Activated CD4-positive, alpha-beta T cell treated with anti-CD3 and anti-CD28 coated beads, Interleukin-10, Interleukin-2, amounts not matched to agents 100 ng/mL and 50 ng/mL, durations not matched to agents 16 hours and 8 hours (primary cell): ENCODE measurements at regions not wholly inside any gene's neighbourhood (a gene's known extent, or its start where the extent isn't known, plus 50 kb on each side); places are given as distances from the start of the nearest gene placed in this dataset.
"Not testable (repeated sequence)": the region's sequence is repeated elsewhere in the genome, so short reads cannot be mapped to it uniquely, and the experiment has no call there.

Experiments used
- DNase-seq: peaks from one replicate; pipeline ENCODE4 v3.0.0-alpha.2; 2020

DNA sequence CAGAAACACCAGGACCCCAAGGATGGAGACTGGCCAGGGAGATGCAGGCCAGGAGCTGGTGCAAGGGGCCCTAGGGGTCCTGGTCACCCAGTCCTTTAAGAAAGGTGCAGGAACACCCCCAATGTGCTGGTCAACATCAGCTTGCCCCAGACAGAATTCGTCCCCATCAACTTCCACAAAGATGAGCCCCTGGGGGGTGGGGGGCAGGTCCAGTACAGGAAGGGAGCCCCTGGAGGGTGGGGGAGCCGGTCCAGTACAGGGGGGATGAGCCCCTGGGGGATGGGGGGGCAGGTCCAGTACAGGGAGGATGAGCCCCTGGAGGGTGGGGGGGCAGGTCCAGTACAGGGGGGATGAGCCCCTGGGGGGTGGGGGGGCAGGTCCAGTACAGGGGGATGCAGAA, 160.7 kb upstream of the SALL3 start:
- DNase-seq, result no peak

DNA sequence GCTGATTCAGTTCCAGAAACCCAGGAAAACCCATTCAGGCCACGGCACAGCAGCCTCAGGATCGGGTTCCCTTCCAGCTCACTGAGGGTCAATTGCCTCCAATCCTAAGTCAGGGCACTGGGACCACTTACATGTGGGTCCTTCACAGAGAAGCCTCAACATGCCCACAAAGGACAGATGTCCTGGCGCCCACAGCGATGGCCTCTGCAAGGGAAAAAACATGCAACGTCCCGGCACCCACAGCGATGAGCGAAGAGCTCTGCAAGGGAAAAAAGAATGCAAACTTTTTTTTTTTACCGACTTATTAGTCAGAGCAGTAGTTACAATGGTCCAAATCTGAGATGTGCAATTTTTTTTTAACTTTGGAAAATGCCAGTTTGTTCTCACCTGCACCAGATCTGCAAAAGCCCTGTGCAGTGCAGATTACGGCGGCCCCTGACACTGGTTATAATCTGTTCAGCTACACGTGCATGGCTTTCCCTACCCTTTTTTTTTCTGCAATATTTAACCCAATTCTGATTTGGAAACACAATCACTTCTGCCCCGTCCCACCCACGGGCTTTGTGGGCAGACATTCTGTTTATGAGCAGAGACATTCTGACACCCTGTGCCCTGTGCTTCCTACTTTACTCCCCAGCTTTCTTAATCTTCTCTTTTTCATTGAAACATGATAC, 159.3 kb upstream of the SALL3 start:
- no peak for DNase-seq

DNA sequence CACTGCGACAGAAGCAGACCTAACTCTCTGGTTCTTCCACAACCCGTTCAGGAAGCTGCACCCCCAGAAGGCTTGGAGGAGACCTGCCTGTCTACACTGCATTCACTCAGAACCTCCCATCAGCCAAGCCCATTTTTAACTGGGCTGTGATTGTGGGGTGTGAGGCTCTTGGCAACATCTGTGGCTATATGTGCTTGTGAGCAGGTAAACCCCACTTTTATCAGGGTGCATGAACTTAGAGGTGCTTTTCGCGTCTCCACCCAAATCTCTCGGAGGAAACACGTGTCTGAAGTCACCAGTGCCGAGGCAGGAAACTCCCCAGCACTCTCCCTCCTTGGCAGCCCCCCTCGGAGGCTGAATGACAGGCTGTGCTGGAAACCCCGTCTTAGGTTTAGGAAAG, 158.2 kb upstream of the SALL3 start:
- no peak for DNase-seq

DNA sequence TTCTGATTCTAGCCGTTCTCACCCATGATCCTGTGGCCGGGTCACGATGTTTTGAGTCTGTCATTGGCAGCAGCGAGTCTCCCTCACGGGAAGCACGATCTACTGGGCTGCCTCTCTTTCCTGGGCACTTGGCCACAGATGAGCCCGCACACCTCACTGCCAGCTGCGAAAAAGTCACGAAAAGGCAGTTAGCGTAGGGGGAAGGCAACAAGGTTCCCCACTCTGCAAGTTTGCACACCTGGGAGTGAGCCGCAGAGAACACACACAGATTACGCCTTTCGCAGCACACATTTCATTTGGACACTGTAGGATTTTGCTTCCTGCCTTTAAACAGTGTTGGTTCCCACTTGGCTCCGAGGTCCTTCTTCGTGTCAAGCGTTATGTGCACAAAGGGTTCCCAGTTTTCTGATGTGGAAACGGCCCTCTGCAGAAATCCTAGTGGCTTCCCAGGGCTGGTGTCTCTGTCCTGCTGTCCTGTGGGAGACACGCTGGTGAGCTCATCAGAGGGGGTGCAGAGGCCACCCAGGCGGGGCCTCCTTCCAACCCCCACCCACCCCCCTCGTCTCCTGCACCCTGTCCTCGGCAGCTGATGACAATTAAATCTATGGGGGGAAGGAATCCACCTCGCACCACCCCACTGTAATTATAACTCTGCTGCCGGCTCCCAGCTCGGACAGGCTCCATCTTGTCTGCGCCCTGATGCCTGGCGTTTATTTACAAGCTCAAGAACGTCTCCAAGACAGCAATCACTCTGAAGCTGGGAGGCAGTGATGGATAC, 157.3 kb upstream of the SALL3 start:
- DNase-seq, result no peak

DNA sequence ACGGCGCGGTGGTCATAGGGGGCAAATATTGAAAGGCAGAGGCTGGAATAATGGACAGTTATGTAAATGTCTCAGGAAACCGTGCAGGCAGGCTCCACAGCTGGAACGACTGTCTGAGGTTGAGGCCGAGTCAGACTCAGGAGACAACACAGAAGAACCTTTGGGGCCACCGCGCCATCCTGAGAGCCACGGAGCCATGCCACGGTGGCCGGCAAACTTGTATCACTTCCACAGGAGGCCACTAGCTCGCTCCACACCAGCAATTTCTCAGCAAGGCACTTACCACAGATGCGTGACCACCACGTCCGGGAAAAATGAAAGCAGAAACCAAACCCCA, 156.7 kb upstream of the SALL3 start:
- DNase-seq, result no peak

DNA sequence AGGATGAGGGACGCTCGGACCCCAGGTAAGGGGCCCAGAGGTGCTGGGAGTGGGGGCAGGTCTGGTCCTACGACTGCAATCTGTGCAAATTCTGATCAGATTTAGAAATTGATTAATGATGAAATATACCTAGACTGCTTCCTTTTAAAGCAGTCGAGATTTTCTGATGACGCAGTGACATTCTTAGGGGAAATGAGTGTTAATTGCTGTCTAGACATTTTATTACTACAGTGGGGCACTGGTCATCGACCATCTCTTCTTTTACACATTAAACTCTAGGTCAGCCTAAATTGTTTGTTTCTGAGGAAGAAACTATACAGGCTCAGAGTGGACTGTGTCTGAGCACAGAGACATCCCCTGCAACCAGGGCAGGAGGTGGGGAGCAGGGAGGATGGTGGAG, 154.4 kb upstream of the SALL3 start:
- DNase-seq, result no peak

DNA sequence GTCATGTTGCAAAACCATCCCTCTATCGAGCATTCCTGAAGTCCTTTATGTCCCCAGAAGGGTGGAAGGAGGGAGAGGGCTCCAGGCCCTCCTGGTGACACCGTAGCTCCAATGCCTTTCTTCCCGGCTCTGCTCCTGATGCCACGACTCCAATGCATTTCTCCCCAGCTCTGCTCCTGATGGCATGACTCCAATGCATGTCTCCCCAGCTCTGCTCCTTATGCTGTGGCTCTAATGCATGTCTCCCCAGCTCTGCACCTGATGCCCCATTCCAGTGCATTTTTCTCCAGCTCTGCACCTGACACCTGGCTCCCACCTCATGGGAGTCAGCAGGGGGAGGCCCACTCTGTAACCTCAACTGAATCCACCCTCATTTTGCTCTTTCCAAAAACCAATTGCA, 153.0 kb upstream of the SALL3 start:
- DNase-seq, result no peak

DNA sequence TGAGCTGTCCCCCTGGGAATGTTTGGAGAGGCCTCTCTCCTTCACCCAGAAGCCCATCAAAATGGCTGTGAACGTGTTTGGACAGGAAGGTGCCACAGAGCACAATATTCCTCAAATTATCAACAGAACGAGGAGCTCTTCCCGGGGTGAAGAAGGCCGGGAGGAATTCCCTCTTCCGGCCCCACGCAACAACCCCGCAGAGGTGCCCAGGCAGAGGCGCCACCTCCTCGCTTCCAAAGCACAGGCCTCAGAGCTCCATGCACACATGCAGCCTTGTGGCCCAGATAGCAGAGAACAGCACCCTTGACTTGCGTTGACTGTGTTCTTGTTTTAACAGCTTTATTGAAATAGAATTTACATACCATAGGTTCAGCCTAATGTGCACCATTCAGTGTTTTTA, 152.5 kb upstream of the SALL3 start:
- no peak for DNase-seq

DNA sequence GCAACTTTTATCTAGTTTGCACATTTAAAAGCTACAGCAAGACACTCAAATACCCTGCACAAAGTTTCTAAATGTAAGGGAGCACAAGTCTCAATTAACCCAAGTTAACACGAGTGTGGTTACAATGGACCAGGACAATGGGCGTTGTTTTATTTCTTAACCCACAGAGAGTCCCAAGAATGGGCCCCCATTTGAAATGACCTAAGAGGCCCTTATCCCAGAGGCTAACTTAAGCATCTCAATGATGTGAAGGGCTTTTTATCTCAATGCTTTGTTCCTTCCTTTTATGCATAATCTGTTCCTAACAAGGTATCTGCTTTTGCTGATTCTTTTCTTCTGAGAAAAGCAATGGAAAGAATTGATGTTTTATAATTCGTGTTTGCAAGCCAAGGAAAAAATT, 151.5 kb upstream of the SALL3 start:
- no peak for DNase-seq

DNA sequence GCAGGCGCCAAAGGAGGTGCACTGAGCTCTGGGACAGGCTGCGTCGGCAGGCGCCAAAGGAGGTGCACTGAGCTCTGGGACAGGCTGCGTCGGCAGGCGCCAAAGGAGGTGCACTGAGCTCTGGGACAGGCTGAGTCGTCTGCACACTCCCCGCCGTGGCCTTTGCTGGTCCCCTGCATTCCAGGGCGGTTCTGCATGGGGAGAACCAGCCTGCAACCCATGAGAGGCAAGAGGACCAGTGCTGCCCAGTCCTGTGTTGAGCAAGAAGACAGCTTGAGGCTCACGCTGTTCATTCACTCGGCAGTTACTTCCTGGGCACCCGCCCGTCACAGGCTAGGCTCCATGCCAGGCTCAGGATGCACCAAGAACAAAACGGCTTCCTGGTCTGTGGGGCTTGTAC, 150.6 kb upstream of the SALL3 start:
- not testable (repeated sequence) for DNase-seq

DNA sequence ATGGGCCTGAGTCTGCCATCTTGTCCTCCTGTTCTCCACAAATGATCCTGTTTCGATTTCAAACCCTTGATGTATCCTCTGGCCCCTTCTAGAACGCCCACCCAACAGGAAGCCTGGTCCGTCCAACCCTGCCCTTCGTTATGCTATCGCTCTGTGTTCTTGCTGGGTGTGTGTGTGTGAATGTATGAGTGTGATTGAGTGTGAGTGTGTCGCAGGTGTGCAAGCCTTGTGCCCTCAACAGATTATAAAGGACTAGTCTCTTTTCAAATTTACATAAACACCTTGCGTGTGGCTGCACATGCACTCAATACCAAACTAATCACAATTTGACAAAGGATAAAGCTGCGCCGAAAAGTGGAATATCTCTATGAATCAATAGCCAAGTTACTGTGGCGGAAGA, 149.5 kb upstream of the SALL3 start:
- DNase-seq, result no peak

DNA sequence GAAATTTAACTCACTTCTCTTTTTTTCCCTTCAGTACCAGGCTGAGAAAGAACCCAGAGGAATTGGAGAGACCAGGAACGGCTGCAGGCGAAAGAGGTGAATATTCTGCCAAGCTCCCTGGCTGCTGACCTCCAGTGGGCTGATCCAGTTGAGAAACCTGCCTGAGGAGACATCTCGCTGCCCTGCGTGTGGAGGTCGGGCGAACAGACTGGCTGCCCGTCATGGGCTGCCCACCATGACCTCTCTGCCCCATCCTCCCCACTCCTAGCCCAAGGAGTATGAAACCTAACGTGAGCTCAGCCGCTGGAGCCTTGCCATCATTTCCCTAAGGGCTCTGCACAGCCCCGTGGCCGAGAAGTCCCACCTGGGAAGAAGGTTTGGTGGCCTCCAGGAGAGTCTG, 148.8 kb upstream of the SALL3 start:
- DNase-seq, result no peak

DNA sequence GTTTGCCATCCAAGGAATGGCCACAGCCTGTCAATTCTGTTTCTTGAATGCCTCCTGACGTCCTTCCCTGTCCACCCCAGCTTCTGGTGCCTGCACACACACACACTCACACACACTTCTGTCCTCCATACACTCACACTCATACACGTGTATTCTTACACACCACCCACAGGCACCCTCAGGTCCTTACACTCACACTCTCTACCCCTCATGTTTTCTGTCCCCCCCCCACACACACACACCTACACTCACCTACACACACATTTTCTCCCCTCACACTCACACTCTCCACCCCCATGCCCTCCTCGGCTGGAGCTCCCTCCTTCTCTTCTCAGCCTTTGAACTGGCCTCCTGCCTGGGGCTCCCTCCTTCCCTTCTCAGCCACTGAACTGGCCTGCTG, 148.0 kb upstream of the SALL3 start:
- no peak for DNase-seq

DNA sequence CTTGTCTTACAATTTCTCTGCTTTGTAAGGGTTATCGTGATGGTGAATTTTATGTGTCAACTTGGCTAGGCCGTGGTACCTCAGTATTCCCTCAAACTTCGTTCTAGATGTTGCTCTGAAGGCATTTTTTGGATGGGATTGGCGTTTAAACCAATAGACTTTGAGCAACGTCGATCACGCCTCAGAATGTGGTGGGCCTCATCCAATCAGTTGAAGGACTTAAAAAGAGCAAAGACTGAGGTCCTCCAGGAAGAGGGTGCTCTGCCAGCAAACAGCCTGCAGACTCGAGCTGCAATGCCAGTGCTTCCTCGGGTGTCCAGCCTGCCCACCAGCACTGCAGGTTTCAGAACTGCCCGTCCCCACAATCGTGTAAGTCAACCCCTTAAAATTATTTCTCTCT, 145.8 kb upstream of the SALL3 start:
- DNase-seq, result no peak

DNA sequence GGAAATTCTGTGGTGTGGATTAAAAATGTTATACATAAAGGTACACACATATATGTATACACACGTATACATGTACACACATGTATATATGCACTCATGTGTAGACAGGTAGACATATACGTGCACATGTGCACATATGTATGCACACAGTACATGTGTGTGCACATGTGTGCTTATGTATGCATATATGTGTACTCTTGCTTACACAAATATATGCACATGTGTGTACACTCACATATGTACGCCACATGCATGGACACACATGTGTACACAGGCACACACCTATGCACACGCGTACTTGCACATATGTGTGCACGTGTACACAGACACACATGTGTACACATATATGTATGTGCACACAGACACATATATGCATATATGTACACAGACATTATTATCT, 142.8 kb upstream of the SALL3 start:
- DNase-seq, result no peak

DNA sequence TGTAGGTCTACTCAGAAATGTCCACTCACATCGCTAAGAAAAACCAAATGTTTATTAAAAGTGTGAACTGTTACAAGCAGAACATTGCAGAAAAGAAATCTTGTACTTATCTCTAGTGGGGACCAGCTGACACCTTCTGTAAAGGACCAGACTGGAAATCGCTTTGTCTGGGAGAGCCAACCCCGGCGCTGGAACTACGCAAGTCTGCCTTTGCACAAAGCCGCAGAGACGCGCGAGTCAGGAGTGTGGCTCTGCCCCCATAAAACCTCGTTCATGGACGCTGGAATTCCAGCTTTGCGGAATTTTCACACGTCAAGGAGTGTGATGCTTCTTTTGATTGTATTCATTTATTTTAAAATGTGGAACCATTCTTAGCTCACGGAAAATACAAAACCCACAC, 141.9 kb upstream of the SALL3 start:
- DNase-seq, result no peak

DNA sequence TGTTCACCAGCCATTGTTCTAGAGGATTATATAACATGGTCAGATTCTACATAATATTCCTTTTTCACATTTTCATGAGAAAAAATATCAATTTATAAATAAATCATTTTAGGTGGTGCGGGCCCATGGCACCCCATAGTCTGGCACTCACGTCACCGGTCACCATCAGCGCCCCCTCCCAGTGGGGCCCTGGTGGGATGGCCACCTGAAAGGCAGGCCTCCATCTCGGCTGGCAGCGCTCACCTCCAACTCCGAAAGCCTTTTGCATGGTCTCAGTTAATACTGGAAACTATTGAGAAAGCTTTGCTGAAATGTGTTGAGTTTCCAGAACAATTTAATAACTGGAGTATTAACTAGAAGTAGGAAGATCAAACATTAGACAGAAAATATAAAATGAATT, 141.4 kb upstream of the SALL3 start:
- no peak for DNase-seq

DNA sequence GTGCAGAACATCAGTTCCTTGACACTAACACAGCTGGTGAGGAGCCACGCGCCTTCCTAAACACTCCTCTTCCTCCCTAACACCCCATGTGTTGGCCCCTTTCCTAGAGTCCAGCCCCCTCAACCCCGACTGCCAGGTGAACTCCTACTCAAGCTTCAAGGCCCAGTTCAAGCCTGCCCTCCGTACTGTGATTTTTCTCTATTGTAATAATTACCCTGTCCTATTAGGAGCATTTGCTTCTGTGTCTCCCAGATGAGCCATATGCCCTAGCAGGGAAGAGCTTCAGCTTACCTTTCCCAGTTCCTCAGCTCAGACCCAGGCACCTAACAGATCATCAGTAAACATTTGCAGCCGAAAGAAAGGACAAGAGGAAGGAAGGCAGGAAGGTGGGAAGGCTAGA, 130.6 kb upstream of the SALL3 start:
- DNase-seq, result no peak

DNA sequence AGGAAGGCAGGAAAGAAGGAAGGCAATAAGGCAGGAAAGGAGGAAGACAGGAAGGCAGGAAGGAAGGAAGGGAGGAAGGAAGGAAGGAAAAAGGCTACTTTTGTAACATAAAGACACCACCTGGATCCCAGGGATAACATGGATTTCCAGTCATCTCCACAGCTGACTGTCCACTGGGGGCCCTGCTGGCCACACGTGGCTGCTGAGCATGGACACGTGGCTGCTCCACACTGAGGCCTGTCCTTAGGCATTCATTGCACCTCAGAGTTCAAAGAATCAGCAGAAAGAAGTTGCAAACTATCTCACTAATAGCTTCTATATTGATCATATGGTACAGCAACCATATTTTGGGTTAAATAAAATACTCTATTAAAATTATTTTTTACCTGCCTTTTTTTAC, 130.2 kb upstream of the SALL3 start:
- DNase-seq, result no peak

DNA sequence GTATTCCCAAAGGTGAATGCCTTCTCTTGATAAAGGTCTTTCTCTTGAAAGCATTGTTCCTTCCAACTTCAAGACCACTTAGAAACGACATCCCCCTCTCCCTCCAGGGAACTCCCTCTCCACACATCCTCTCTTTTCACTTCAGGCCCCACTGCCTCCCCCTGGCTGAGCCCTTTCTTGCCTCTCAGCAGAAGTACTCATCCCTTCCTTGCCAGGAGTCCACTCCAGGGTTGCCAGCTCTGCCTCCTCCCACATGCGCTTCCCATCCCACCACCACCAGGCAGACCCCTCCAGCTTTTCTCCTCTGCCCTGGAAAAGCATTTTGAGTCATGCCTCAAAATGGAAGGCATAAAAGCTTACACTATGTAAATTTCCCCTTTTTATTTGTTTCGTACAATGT, 126.3 kb upstream of the SALL3 start:
- no peak for DNase-seq

DNA sequence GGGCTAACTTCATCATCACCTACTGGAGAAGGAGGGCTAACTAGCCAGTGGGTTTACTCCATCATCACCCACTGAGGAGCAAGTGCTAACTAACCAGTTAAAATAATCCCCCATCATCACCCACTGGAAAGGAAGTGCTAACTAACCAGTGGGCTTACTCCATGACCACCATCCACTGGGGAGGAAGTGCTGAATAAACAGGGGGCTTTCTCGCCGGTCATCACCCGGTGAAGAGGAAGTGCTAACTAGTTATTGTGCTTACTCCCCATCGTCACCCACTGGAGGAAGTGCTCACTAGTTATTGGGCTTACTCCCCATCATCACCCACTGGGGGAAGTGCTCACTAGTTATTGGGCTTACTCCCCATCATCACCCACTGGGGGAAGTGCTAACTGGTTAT, 124.4 kb upstream of the SALL3 start:
- DNase-seq, result no peak

DNA sequence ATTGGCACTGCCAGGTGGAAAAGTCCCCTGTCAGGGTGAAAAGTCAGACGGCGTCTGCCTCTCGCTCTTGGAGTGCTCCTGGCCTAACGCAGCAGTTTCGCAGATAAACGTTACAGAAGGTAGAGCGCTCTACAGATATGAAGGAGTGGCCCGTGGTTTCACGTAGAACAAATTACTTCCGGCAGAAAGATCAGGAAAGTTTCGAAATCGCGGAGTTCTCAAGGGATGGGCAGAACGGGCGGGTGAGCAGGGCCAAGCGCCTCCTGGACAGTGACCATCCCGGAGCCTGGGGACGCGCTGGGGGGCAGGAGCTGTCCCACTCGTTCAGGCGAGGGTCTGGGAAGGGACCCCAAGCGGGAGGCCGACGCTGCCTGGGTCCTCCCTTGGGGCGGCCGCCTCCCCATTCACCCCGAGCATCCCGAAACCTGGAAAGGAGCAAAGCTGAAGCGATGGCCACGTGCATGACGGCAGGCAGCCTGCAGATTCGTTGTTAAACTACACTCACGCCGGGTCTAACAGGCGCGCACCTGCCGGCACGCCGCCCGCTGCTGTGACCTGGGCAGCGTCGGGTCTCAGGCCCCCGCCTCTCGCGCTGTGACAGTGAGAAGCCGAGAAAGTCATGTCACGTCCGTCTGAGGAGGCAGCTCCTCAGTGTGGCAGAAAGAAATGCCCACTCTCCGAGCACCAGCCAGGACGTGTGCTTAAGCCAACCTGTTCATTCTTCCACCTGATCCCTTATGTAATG, 122.9 kb upstream of the SALL3 start:
- no peak for DNase-seq

DNA sequence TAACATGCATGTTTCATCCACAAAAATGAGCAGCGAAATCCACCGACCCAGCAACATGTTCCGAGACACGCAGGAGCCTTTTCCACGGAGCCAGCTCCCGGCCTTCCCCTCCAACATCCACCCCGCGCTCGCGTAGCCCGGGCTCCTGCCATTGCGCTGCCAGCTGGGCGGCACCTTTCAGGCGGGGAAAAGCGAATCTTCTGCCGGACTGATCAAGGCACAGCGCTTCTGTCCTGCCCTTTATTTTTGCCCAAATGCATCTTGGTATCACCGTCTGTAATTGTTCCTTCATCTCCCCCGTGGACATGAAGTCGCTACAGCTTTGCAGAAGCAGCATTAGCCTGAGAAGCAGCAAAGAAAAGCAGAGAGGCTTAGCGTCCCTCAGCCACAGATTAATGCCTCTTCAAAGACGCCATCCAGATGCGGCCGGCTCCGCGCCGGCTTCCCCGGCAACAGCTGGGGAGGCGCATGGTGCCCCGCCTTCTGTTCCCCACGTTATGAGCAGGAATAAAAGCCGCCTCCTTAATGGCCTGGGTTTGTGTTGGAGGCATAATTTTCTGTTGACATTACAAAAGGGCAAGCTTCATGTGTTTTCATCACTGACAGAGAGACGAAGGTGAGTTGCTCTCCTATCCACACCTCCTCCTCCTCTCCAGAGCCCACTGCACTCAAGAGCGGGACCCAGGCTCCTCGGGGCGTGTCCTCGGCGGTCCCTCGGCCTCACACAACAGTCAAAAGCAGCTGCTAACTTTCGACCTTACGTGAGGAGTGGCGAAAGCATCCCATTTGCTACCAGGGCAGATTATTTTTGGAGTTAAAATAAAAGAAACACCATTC, 122.1 kb upstream of the SALL3 start:
- no peak for DNase-seq

DNA sequence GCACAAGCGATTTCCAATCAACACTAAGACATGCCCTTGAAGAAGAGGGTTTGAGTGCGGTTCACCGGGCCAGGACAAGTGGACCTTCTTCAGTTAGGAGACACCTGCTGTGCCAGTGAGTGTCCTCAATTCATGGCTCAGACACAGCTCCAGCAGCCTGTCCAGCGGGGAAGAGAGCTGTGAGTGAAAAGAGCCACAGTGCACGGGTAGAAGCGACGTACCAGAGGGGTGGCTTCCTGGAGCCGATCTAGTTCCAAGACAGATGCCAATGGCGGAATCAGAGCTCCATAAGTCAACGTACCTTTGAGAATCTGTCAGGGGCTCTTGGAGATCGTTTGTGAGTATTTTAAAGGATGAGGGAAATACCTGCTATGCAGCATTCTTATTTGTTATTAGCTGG, 119.9 kb upstream of the SALL3 start:
- DNase-seq, result no peak
